ENCODE measurements at regions not wholly inside any gene's neighbourhood (a gene's known extent, or its start where the extent isn't known, plus 50 kb on each side); places are given as distances from the start of the nearest gene placed in this dataset.

DNA sequence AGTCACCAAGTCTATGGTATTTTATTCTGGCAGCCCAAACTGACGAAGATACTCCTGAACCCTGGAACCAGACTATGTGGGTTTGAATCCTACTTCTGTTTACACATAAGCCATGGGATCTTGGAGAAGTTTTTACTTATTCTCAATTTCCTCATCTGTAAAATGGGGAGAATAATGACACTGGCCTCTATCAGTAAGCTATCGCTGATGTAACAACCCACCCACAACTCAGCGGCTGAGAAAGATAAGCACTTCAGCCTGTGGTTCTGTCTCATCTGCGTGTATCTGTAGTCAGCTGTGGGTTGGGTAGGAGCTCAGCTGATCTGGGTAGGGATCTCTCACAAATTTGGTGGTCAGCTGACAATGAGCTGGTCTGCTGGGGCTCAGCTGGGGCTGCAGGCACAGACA is 68.0 kb upstream of the ALX4 start:
- H3K4me3 ChIP-seq (ENCODE audit: low read length) = no peak overlapping the region
- H3K36me3 ChIP-seq (ENCODE audit: control insufficient read depth, low read length) = no peaks in the 10 kb centered on the region
- H3K9me3 ChIP-seq (ENCODE audit: control insufficient read depth, insufficient read depth, low read length) = no peaks in the 10 kb centered on the region
- no peaks in the 10 kb centered on the region for H3K79me2 ChIP-seq (ENCODE audit: control insufficient read depth, low read length)
- no peak overlapping the region for H3K4me2 ChIP-seq (ENCODE audit: low read length)
- H3K4me1 ChIP-seq (ENCODE audit: control insufficient read depth, low read length) = no peaks in the 10 kb centered on the region
- no peaks in the 10 kb centered on the region for H3K27me3 ChIP-seq (ENCODE audit: control insufficient read depth, low read length)
- H3F3A ChIP-seq (ENCODE audit: control insufficient read depth, insufficient read depth) = no peaks in the 10 kb centered on the region
- no peak overlapping the region for H3K27ac ChIP-seq (ENCODE audit: low read depth, low read length)
- no peaks in the 10 kb centered on the region for H4K20me1 ChIP-seq (ENCODE audit: control insufficient read depth, insufficient read depth, low read depth, low read length)
- H3K9me2 ChIP-seq (replicated peaks; ENCODE audit: control insufficient read depth, low read length) = no peaks in the 10 kb centered on the region
- TF ChIP-seq, protein P1, sequence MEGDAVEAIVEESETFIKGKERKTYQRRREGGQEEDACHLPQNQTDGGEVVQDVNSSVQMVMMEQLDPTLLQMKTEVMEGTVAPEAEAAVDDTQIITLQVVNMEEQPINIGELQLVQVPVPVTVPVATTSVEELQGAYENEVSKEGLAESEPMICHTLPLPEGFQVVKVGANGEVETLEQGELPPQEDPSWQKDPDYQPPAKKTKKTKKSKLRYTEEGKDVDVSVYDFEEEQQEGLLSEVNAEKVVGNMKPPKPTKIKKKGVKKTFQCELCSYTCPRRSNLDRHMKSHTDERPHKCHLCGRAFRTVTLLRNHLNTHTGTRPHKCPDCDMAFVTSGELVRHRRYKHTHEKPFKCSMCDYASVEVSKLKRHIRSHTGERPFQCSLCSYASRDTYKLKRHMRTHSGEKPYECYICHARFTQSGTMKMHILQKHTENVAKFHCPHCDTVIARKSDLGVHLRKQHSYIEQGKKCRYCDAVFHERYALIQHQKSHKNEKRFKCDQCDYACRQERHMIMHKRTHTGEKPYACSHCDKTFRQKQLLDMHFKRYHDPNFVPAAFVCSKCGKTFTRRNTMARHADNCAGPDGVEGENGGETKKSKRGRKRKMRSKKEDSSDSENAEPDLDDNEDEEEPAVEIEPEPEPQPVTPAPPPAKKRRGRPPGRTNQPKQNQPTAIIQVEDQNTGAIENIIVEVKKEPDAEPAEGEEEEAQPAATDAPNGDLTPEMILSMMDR (IDR thresholded peaks at IDR 0.05; ENCODE audit: low read depth, low read length, poor library complexity, severe bottlenecking) = no peak
- no peak for TF ChIP-seq EZH2phosphoT487 (IDR thresholded peaks at IDR 0.05; ENCODE audit: borderline replicate concordance, low read length)

DNA sequence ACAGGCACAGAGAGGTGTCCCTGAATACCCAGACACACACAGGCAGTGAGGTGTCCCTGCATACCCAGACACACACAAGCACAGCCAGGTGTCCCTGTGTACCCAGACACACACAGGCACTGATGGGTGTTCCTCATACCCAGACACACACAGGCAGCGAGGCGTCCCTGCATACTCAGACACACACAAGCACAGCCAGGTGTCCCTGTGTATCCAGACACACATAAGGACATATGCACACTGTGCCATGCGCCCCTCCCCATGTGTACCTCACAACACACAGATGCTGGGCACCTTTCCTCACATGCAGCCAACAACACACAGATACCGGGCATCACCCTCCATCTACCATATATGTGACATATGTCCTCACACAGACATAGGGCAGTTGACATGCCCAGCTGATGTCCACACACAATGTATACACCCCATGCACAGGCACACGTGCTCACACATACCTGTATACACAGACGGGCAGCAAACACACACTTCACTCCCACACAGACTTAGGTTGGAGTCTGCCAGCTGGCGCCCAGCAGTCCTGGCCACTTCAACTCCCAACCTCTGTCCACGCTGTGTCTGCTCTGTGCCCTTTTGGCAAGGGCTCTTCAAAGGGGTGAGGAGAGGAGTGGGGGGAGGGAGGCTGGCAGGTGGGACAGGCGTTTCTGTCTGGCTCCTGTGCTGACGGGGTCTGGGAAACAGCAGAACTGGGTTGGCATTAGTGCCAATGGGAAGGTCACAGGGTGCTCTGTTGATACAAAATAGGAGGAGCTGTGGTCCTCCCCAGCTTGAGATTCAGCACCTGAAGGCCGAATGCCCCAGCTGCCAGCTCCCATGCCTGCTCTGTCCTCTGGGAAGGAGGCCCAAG is 69.4 kb upstream of the ALX4 start:
- Histone ChIP-seq H4K20me1 (ENCODE audit: control insufficient read depth, insufficient read depth, low read depth, low read length) (no peaks in the 10 kb centered on the region), H3F3A (ENCODE audit: control insufficient read depth, insufficient read depth) (no peaks in the 10 kb centered on the region), H3K9me2 (replicated peaks; ENCODE audit: control insufficient read depth, low read length) (no peaks in the 10 kb centered on the region), H3K36me3 (ENCODE audit: control insufficient read depth, low read length) (no peaks in the 10 kb centered on the region), H3K4me2 (ENCODE audit: low read length) (no peak overlapping the region), H3K27me3 (ENCODE audit: control insufficient read depth, low read length) (no peaks in the 10 kb centered on the region), H3K79me2 (ENCODE audit: control insufficient read depth, low read length) (no peaks in the 10 kb centered on the region), H3K4me1 (ENCODE audit: control insufficient read depth, low read length) (no peaks in the 10 kb centered on the region), H3K27ac (ENCODE audit: low read depth, low read length) (no peak overlapping the region), H3K9me3 (ENCODE audit: control insufficient read depth, insufficient read depth, low read length) (no peaks in the 10 kb centered on the region), H3K4me3 (ENCODE audit: low read length) (no peak overlapping the region)
- TF ChIP-seq EZH2phosphoT487 (IDR thresholded peaks at IDR 0.05; ENCODE audit: borderline replicate concordance, low read length) = no peak
- TF ChIP-seq, protein P1 (IDR thresholded peaks at IDR 0.05; ENCODE audit: low read depth, low read length, poor library complexity, severe bottlenecking) = no peak

- Histone ChIP-seq H3K9me2 (replicated peaks; ENCODE audit: control insufficient read depth, low read length) (no peaks in the 10 kb centered on the region), H3F3A (ENCODE audit: control insufficient read depth, insufficient read depth) (no peaks in the 10 kb centered on the region), H3K4me2 (ENCODE audit: low read length) (no peak overlapping the region), H4K20me1 (ENCODE audit: control insufficient read depth, insufficient read depth, low read depth, low read length) (no peaks in the 10 kb centered on the region), H3K4me3 (ENCODE audit: low read length) (no peak overlapping the region), H3K4me1 (ENCODE audit: control insufficient read depth, low read length) (no peaks in the 10 kb centered on the region), H3K27ac (ENCODE audit: low read depth, low read length) (no peak overlapping the region), H3K9me3 (ENCODE audit: control insufficient read depth, insufficient read depth, low read length) (no peaks in the 10 kb centered on the region), H3K79me2 (ENCODE audit: control insufficient read depth, low read length) (no peaks in the 10 kb centered on the region), H3K27me3 (ENCODE audit: control insufficient read depth, low read length) (no peaks in the 10 kb centered on the region), H3K36me3 (ENCODE audit: control insufficient read depth, low read length) (no peaks in the 10 kb centered on the region)
- TF ChIP-seq, protein P1 (IDR thresholded peaks at IDR 0.05; ENCODE audit: low read depth, low read length, poor library complexity, severe bottlenecking) = no peak
- no peak for TF ChIP-seq EZH2phosphoT487 (IDR thresholded peaks at IDR 0.05; ENCODE audit: borderline replicate concordance, low read length)
Observed at GRCh38 chr11:44380009-44380313, 70.0 kb upstream of the ALX4 start.
